Right atrium auricular region (tissue), 2 donors: ENCODE measurements at regions not wholly inside any gene's neighbourhood (a gene's known extent, or its start where the extent isn't known, plus 50 kb on each side); places are given as distances from the start of the nearest gene placed in this dataset.

Source experiments
- DNase-seq: peaks from one replicate; pipeline ENCODE4 v3.0.0-alpha.2; 2019; ENCODE audit warnings: low spot score
- H3K27ac ChIP-seq, 2 donors: fragments of 200-600 bp; sonication (generic); 1 replicate in 1 of 2; 2 replicates in 1 of 2; pipeline ENCODE4 v1.5.1; 2016 to 2019
- H3K27me3 ChIP-seq, 2 donors: fragments of 200-600 bp; sonication (generic); one replicate each; pipeline versions ENCODE4 v1.5.1 to v1.6.0; 2017 to 2019
- H3K36me3 ChIP-seq: fragments of 200-600 bp; sonication (generic); one replicate; pipeline ENCODE4 v1.5.1; 2016
- H3K4me1 ChIP-seq, 2 donors: fragments of 200-600 bp; sonication (generic); one replicate each; pipeline versions ENCODE4 v1.5.1 to v1.6.0; 2017 to 2019
- H3K4me3 ChIP-seq, 2 donors: fragments of 200-600 bp; sonication (generic); 1 replicate in 1 of 2; 2 replicates in 1 of 2; pipeline ENCODE4 v1.5.1; 2017 to 2019; ENCODE audit warnings: mild to moderate bottlenecking in 1 of 2, moderate library complexity in 1 of 2
- H3K9me3 ChIP-seq, 2 donors: fragments of 200-600 bp; sonication (generic); one replicate each; pipeline ENCODE4 v1.5.1; 2019
- TF ChIP-seq, protein P1 (sequence below), 2 donors: fragments of 200-600 bp; sonication (generic); IDR thresholded peaks; one replicate each; pipeline ENCODE4 v1.5.1; 2019; ENCODE audit warnings: antibody characterized with exemption in 2 of 2

DNA sequence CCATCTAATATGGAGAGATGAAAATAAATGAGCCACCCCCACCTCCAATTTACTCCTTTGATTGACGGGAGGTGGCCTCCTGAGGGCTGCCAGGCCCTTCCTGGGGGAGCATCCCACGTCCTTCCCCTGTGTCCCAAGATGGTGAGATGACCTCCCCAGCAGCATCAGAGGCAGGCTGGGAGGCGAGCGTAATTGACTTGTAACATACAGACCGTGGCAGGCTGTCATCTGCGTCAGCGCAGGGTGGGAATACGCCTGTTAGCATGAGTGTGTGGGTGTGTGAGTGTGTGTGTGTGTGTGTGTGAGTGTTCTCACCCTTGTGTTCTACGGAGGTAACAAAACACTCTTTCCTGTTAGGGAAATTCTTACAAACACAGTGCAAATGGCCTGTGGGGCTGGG is 156.9 kb upstream of the CIBAR2 start:
- Histone ChIP-seq H3K27ac (no peak overlapping the region), H3K4me1 (no peaks in the 10 kb centered on the region), H3K36me3 (no peaks in the 10 kb centered on the region), H3K9me3 (no peaks in the 10 kb centered on the region), H3K4me3 (no peak overlapping the region), H3K27me3 (no peaks in the 10 kb centered on the region)
- TF ChIP-seq, protein P1, sequence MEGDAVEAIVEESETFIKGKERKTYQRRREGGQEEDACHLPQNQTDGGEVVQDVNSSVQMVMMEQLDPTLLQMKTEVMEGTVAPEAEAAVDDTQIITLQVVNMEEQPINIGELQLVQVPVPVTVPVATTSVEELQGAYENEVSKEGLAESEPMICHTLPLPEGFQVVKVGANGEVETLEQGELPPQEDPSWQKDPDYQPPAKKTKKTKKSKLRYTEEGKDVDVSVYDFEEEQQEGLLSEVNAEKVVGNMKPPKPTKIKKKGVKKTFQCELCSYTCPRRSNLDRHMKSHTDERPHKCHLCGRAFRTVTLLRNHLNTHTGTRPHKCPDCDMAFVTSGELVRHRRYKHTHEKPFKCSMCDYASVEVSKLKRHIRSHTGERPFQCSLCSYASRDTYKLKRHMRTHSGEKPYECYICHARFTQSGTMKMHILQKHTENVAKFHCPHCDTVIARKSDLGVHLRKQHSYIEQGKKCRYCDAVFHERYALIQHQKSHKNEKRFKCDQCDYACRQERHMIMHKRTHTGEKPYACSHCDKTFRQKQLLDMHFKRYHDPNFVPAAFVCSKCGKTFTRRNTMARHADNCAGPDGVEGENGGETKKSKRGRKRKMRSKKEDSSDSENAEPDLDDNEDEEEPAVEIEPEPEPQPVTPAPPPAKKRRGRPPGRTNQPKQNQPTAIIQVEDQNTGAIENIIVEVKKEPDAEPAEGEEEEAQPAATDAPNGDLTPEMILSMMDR (IDR thresholded peaks at IDR 0.05) = no peak
- no peak for DNase-seq

DNA sequence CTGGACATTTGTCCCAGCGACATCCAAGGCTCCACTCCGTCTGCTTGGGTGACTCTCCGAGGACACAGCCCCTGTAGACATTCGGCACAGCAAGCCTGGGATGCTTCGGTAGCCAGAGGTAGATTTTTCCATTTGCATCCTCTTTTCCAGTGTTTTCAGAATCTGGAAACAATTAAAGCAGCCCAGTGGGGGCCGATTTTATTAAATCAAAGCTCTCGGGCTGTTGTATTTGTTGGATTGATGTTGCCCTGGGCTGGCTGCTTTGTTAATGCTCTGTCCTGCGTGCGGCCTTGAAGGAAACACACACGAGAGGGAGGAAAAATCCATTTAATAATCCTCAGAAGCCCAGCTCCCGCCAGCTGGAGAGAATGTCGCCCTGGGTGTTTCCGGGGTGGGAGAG is 158.1 kb upstream of the CIBAR2 start:
- DNase-seq = no peak
- TF ChIP-seq, protein P1 (IDR thresholded peaks at IDR 0.05) = no peak

DNA sequence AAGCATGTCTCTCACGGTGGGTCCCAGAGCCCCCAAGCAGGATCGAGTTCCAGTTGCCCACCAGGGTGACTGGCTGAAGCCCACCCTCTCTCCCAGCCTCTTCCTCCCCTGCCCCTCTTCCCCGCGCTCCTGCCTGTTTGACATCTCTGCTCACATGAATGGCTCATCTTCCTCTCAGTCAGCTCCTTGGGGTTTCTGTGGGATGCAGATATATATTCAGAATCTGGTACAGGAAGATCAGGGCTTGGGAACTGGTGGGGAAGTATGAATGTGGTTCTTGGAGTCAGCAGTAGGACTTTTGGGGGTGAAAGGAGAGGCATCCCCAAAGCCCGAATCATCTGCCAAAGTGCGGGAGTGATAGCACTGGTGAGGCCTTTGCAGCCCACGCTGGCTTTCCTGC is 158.9 kb upstream of the CIBAR2 start:
- H3K27me3 ChIP-seq = no peaks in the 10 kb centered on the region
- DNase-seq = no peak
- H3K27ac ChIP-seq = no peak overlapping the region

More for the DNA sequence above, 158.1 kb upstream of the CIBAR2 start:
- Histone ChIP-seq H3K27me3 (no peaks in the 10 kb centered on the region), H3K4me3 (no peak overlapping the region), H3K27ac (no peak overlapping the region), H3K9me3 (no peaks in the 10 kb centered on the region), H3K4me1 (no peaks in the 10 kb centered on the region), H3K36me3 (no peaks in the 10 kb centered on the region)

DNA sequence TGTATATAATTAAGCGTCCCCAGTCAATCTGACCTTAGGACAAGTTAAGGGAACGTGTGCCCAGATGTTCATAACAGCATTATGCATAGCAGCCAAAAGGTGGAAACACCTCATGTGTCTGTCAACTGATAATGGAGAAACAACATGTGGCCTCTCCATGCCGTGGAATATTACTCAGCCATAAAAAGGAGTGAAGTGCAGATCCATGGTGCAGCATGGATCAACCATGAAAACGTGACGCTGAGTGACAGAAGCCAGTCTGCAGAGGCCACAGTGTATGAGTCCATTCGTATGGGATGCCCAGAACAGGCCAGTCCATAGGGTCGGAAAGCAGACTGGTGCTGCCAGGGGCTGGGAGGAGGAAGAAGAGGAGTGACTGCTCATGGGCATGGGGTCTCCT is 161.0 kb upstream of the CIBAR2 start:
- DNase-seq = no peak
- Histone ChIP-seq H3K9me3 (no peaks in the 10 kb centered on the region), H3K36me3 (no peaks in the 10 kb centered on the region), H3K4me1 (no peaks in the 10 kb centered on the region), H3K27ac (no peak overlapping the region), H3K27me3 (no peaks in the 10 kb centered on the region), H3K4me3 (no peak overlapping the region)
- TF ChIP-seq, protein P1 (IDR thresholded peaks at IDR 0.05) = no peak

More for the DNA sequence above, 158.9 kb upstream of the CIBAR2 start:
- no peaks in the 10 kb centered on the region for H3K36me3 ChIP-seq
- H3K9me3 ChIP-seq = no peaks in the 10 kb centered on the region
- TF ChIP-seq, protein P1 (IDR thresholded peaks at IDR 0.05) = no peak
- H3K4me1 ChIP-seq = no peaks in the 10 kb centered on the region
- no peak overlapping the region for H3K4me3 ChIP-seq

DNA sequence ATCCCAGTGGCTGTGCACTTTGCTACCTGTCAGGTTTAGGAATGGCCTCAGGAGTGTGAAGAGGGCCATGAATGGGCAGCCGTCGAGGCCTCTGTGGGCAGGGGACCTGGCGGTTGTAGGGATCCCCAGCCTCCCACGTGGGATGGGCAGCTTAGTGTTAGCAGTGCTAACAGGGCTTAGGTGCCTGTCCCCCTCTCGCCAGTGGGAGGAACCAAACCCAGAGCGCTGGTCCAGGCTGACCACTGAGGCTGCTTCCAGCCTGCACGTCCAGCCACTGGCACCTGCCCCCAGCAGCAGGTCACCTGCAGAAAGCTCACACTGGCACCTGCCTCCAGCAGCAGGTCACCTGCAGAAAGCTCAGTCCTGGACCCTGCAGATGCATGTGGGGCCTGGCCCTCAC is 162.2 kb upstream of the CIBAR2 start:
- DNase-seq = no peak
- TF ChIP-seq, protein P1 (IDR thresholded peaks at IDR 0.05) = no peak
- Histone ChIP-seq H3K27me3 (no peaks in the 10 kb centered on the region), H3K27ac (no peak overlapping the region), H3K4me1 (no peaks in the 10 kb centered on the region), H3K4me3 (no peak overlapping the region), H3K9me3 (no peaks in the 10 kb centered on the region), H3K36me3 (no peaks in the 10 kb centered on the region)

DNA sequence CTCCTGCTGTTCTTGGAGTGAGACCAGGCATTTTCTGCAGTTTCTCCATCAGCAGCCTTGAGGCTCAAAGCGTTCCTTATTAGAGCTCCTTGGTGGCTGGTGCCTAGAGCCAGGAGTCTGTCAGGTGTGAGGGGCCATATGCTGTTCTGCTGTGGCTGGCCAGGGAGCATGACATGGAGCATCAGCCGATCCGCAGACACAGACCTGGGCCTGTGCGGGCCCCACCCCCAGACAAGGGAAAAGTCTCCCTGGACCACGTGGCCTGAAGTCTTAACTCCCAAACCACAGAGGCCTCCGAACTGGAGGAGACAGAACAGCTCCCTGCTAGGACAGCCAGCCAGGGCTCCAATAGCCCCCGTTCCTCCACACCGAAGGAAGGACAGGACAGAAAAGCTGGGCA is 162.7 kb upstream of the CIBAR2 start:
- no peaks in the 10 kb centered on the region for H3K27me3 ChIP-seq
- H3K4me1 ChIP-seq = no peaks in the 10 kb centered on the region
- TF ChIP-seq, protein P1 (IDR thresholded peaks at IDR 0.05) = no peak
- no peaks in the 10 kb centered on the region for H3K36me3 ChIP-seq
- DNase-seq = no peak
- no peaks in the 10 kb centered on the region for H3K9me3 ChIP-seq
- no peak overlapping the region for H3K27ac ChIP-seq
- no peak overlapping the region for H3K4me3 ChIP-seq
